ENCODE measurements at regions not wholly inside any gene's neighbourhood (a gene's known extent, or its start where the extent isn't known, plus 50 kb on each side); places are given as distances from the start of the nearest gene placed in this dataset.

GRCh38 chr3:177541541-177541940 is 344.3 kb upstream of the TBL1XR1 start:
- DNase-seq = no peak

- DNase-seq = no peak
Observed at GRCh38 chr3:177545964-177546363, 348.7 kb upstream of the TBL1XR1 start.

GRCh38 chr3:177547711-177548350 is 350.5 kb upstream of the TBL1XR1 start:
- no peak for DNase-seq

- no peak for DNase-seq
Observed at GRCh38 chr3:177550667-177551066, 353.4 kb upstream of the TBL1XR1 start.

- no peak for DNase-seq
Observed at GRCh38 chr3:177551431-177551836, 354.2 kb upstream of the TBL1XR1 start.

GRCh38 chr3:177552051-177552450 is 354.8 kb upstream of the TBL1XR1 start:
- no peak for DNase-seq

DNA sequence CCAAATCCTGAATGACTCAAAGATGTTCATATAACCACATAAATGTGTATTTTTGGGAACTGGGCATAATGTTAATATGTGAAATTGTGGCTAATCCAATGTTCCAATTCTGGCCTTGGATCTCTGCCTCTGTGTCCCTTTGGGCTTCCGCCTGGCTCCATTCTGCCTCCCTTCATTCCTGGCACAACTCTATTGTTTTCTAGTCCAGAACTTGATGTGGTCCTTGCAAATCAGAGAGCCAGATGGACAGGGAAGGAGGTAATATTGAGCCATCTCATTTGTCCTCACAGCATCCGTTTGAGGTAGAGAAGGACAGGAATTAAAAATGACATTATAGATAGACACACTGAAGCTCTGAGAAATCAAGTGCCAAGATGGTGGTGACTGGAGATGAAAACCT is 355.7 kb upstream of the TBL1XR1 start:
- no peak for DNase-seq

GRCh38 chr3:177553579-177553978 is 356.3 kb upstream of the TBL1XR1 start:
- no peak for DNase-seq

- peak; percentile 77 for DNase-seq
Observed at GRCh38 chr3:177554895-177555759, 357.8 kb upstream of the TBL1XR1 start.

DNA sequence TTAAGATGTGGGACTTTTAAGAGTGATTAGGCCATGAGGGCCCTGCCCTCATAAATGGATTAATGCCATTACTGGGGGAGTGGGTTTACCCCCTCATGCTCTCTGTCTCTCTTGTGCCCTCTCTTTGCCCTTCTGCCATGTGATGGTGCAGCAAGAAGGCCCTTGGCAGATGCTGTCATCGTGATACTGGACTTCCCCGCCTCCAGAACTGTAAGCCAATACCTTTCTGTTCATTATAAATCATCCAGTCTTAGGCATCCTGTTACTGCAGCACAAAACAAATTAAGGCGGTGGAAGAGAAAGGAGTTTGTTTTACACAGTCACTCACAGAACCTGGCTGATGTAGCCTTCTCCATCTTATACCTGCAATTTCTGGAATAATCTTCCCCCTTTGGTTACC is 360.3 kb upstream of the TBL1XR1 start:
- no peak for DNase-seq

GRCh38 chr3:177561365-177561764 is 364.1 kb upstream of the TBL1XR1 start:
- no peak for DNase-seq

DNA sequence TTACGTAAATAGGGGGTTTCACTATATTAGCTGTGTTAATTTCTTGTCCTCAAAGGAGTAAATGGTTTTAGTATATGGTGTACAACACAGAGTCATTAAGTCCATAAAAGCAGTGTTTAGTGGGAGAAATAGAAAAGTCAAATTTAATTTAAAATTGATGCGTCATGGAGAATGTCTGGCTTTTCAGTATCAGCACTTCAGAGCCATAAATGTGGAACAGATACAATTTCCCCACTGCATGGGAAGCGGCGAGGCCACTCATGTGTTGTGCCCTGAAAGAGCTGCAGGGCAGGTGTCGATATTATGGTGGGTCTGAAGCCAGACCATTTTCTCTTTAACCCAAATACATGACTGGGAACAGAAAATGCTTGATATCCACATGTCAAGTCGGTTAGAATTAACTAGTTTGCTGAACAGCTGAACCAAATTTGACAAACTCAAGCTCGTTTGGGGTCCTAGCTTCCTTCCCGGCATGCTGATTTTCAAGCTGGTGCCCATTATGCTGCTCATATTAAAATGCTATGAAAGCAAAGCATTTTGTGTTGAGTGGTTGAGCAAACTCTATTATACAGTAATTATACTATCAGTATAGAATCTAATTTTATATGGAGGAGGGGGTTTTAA is 364.6 kb upstream of the TBL1XR1 start:
- no peak for DNase-seq

- DNase-seq = peak; percentile 13
Observed at GRCh38 chr3:177563243-177563780, 366.0 kb upstream of the TBL1XR1 start.

GRCh38 chr3:177563792-177564191 is 366.5 kb upstream of the TBL1XR1 start:
- DNase-seq = no peak

DNA sequence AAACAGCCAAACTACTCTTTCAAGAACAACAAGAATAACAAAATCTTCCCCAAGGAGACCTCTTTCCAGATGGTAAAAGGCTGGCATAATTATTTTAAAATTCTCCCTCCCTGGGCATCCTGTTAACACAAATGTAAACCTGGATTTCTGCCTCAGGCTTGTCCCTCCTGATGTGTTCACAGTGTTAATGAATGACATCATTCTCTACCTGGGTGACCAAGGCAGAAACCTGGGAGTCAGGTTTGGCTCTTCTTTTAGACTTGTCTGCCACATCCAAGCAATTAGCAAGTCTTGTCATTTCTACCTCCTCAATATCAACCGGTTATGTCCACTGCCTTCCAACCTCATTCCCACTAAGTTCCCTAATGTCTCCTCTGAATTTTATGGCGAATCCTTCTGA is 368.7 kb upstream of the TBL1XR1 start:
- no peak for DNase-seq

DNA sequence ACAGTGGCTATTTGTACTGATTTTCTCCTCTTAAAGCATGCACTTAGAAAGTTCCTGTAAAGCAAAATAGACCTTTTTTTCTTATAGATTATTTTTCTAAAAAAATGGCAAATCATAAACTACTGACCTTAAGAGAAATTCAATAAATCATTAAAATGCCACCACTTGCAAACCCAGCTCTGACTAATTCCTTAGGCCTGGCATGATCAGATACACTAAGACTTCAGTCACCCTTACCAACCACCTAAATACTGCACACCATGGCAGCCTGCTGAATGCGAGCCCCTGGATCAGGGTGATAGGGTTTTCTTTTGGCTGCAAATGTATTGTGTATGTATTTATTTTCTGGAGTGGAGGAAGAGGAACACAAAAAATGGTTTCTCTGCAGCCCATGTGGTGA is 370.6 kb upstream of the TBL1XR1 start:
- no peak for DNase-seq

DNA sequence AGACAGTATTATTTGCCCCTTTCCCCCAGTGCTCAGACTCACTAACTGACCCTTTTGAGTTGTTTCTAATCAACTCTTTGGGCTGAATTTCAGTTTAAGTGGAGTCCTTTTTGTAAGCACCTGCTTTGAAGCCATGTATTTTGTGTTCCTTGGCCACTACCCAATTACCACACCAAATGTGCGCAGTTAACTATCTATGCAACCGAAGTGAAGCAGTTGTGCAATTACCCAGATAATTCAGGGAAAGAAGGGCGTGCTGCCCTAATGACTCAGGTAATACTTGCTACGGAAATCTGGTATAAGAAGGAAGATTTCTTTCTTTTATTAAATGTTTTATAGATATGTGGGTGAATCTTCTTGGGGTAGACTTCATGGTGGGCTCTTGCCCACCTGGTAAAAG is 371.9 kb upstream of the TBL1XR1 start:
- DNase-seq = no peak

- DNase-seq = peak; percentile 56
Observed at GRCh38 chr3:177569875-177570657, 372.8 kb upstream of the TBL1XR1 start.

DNA sequence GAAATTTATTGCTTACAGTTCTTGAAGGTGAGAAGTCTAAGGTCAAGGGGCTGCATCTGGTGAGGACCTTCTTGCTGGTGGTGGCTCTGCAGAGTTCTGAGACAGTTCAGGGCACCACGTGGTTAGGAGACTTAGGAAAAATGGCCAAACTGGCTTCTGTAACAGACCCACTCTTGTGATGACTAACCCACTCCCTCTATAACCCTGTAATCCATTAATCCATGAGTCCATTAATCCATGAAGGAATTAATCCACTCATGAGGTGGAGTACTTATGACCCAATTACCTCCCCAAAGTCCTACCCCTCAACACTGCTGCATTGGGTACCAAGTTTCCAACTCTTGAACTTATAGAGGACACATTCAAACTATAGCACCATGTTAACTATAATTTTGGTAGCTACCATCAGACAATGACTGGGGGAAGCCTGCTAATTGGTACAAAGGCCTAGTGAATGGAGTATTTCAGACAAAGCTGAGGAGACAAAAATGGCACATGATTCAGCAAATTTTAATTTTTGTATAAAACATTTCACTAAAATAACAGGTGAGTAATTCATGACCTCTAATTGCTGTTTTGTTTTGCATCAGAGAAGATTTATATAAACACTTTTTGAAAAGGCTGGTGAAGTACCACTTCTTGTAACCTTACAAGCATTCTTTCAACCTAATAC is 374.1 kb upstream of the TBL1XR1 start:
- no peak for DNase-seq

DNA sequence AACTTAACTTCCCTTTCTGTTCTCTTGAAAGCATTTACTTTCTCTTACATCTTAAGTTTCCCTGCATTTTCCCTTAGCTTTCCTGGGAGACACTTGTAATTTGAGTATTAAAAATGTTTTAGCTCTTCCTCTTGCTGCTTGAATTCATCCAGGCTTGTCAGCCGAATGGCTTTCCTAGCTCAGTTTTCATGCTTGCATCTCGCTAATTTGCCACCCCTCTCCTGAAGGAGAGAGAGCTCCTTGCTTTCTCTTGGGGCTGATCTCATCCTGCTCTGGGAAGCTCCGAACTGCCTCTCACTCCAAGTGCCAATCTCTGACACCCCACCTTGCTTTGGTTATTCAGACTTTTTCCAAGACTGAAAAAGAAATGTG is 374.6 kb upstream of the TBL1XR1 start:
- DNase-seq = no peak

DNA sequence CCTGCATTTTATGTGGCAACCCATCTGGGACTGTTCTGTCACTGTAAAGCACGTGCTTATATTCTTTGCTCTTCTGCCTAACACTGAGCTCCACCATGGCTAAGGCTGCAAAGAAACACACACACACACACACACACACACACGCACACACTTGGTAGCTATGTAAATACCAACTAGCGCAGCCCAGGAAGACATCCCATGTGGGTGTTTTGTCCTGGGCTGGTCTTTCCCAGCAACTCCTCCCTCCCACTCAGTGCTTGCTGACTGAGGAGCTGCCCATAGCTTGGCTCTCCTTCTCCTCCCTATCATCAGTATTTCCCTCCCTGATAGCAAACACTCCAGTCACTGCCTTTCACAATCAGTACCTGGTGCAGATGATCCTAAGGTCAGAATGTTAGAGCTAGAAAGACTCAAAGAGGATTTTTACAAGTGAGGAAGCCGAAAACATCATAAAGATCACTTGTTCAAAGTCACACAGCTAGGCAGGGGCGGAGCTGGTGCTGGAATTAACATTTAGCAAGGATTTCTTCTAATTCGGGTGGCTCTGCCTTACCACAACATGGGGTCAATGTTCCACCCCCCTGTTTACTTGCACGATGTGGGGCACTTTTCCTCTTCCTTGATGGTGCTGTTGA is 377.1 kb upstream of the TBL1XR1 start:
- peak; percentile 75 for DNase-seq

DNA sequence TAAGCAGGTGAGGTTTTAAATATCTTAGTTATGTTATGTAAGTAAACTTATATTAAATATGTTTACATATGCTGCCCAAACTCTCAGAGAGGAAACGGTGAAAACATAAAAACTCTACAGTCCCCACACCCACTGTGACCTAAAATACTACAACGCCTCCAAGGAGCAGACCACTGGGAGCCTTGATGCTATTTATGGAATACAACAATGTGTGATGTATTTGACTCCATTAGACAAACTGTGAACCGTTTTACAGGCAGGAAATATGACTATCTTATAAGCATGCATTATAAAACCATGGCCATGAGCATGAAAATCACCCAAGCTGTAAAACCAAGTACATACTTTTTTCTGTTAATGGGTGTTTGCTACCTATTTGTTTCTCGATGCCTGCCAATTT is 379.5 kb upstream of the TBL1XR1 start:
- no peak for DNase-seq

Data from fibroblast of skin of scalp (primary cell).